OCI-M1 (cell line): ENCODE measurements at regions not wholly inside any gene's neighbourhood (a gene's known extent, or its start where the extent isn't known, plus 50 kb on each side); places are given as distances from the start of the nearest gene placed in this dataset.
A peak's percentile ranks its signal among the peaks of the same experiment; 100 is the strongest.
"Not testable (repeated sequence)": the region's sequence is repeated elsewhere in the genome, so short reads cannot be mapped to it uniquely, and the experiment has no call there.

ENCODE experiments used
- DNase-seq: peaks from one replicate; lab custom pipeline; 2025; lab: John Stamatoyannopoulos, UW

- DNase-seq, result no peak
Observed at GRCh38 chr7:65453341-65454030, 79.8 kb downstream of the ZNF92 start.

GRCh38 chr7:65454469-65454868, 80.8 kb downstream of the ZNF92 start:
- no peak for DNase-seq

GRCh38 chr7:65455050-65455449, 81.4 kb downstream of the ZNF92 start:
- DNase-seq, result not testable (repeated sequence)

- DNase-seq, result no peak
Observed at GRCh38 chr7:65457705-65458104, 84.0 kb downstream of the ZNF92 start.

- no peak for DNase-seq
Observed at GRCh38 chr7:65459438-65459837, 85.8 kb downstream of the ZNF92 start.

GRCh38 chr7:65462148-65462716, 88.6 kb downstream of the ZNF92 start:
- DNase-seq, result no peak

GRCh38 chr7:65463184-65463583, 89.5 kb downstream of the ZNF92 start:
- DNase-seq, result no peak

GRCh38 chr7:65469919-65470558, 96.4 kb downstream of the ZNF92 start:
- not testable (repeated sequence) for DNase-seq

GRCh38 chr7:65471587-65471986, 97.9 kb downstream of the ZNF92 start:
- no peak for DNase-seq

- DNase-seq, result no peak
Observed at GRCh38 chr7:65475040-65475726, 101.5 kb downstream of the ZNF92 start.

- DNase-seq, result no peak
Observed at GRCh38 chr7:65475734-65476319, 102.2 kb downstream of the ZNF92 start.

- peak; percentile 81 for DNase-seq
Observed at GRCh38 chr7:65477326-65477725, 103.7 kb downstream of the ZNF92 start.

- DNase-seq, result no peak
Observed at GRCh38 chr7:65489260-65489767, 115.7 kb downstream of the ZNF92 start.

- not testable (repeated sequence) for DNase-seq
Observed at GRCh38 chr7:65496697-65497096, 123.0 kb downstream of the ZNF92 start.

GRCh38 chr7:65503434-65504152, 129.9 kb downstream of the ZNF92 start:
- peak; percentile 67 for DNase-seq

- DNase-seq, result not testable (repeated sequence)
Observed at GRCh38 chr7:65504504-65505319, 131.1 kb downstream of the ZNF92 start.

- DNase-seq, result not testable (repeated sequence)
Observed at GRCh38 chr7:65505320-65505633, 131.6 kb downstream of the ZNF92 start.

GRCh38 chr7:65508581-65509367, 135.1 kb downstream of the ZNF92 start:
- not testable (repeated sequence) for DNase-seq

- DNase-seq, result no peak
Observed at GRCh38 chr7:65509368-65510186, 135.9 kb downstream of the ZNF92 start.
